Ovary (tissue), 3 donors: ENCODE measurements at regions not wholly inside any gene's neighbourhood (a gene's known extent, or its start where the extent isn't known, plus 50 kb on each side); places are given as distances from the start of the nearest gene placed in this dataset.

Experiments
- CTCF ChIP-seq, 3 donors: fragments of 450-650 bp in 2 of 3; fragments of 200-600 bp in 1 of 3; IDR thresholded peaks; one replicate each; pipeline versions ENCODE4 v1.5.1 to v1.8.0; 2016 to 2022; ENCODE audit warnings: antibody characterized with exemption in 3 of 3, mild to moderate bottlenecking in 1 of 3
- POLR2A ChIP-seq: fragments of 450-650 bp; IDR thresholded peaks from one replicate; pipeline ENCODE4 v1.6.1; 2017; ENCODE audit warnings: antibody characterized with exemption, mild to moderate bottlenecking, moderate library complexity
- donor health status: DM: no; HTN: no; CAD: no.

- TF ChIP-seq CTCF (IDR thresholded peaks at IDR 0.05) (no peak), POLR2A (no peak)
Observed at GRCh38 chr14:100405760-100406455, 82.8 kb downstream of the SLC25A47 start.
